Activated CD4-positive, alpha-beta T cell treated with anti-CD3 and anti-CD28 coated beads, Interleukin-10, Interleukin-2, amounts not matched to agents 100 ng/mL and 50 ng/mL, durations not matched to agents 16 hours and 8 hours (primary cell): ENCODE measurements at regions not wholly inside any gene's neighbourhood (a gene's known extent, or its start where the extent isn't known, plus 50 kb on each side); places are given as distances from the start of the nearest gene placed in this dataset.

Experiments
- DNase-seq: peaks from one replicate; pipeline ENCODE4 v3.0.0-alpha.2; 2020

DNA sequence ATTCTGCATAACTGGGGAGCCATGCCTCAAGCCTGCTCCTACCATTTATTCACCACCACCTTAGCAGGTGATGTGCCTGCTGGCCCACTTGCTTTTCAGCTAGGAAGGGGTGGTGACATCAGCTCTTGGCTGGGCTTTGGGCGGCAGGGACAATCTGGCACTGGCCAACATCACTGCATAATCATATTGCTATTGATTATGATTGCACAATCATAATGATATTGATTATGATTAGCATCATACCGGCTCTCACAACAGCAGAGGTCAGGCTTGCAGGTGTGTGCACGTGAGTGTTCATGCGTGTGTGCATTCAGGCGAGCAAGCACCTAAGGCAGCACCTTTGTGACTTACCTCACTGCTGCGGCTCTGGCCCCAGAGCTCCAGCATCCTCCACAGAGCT lies 273.8 kb downstream of the AJAP1 start:
- DNase-seq = no peak

DNA sequence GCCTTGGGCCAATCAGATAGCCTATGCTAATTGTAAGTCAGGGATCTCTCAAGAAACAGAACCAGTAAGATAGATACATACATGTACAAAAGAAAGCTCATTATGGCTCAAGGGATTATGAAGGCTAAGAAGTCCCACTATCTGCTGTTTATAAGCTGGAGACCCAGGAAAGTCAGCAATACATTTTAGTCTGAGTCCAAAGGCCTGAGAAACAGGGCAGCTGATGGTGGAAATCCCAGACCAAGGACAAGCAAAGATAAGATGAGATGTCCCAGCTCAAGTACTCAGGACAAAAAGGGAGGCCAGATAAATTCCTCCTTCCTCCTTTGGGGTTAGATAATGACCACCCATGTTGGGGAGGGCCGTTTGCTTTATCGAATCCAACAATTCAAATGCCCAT lies 269.9 kb downstream of the AJAP1 start:
- DNase-seq = no peak

DNA sequence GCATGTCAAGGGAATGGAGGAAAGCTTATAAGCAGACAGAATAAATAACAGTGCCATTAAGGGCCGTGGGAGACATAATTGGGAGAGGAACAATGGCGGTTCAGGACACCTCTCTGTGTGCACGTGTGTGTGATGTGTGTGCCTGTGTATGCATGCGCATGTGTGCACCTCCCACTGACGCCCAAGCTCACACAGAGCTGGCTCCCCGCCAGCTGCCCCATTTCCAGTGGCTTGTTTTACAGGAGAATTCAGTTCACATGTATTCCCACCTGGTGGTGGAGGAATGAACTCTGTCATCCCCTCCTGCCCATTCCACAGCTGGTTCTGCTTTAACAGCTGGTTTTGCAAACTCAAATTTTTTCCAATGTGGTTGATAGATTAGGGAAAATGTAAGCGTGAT lies 262.2 kb downstream of the AJAP1 start:
- DNase-seq = no peak

DNA sequence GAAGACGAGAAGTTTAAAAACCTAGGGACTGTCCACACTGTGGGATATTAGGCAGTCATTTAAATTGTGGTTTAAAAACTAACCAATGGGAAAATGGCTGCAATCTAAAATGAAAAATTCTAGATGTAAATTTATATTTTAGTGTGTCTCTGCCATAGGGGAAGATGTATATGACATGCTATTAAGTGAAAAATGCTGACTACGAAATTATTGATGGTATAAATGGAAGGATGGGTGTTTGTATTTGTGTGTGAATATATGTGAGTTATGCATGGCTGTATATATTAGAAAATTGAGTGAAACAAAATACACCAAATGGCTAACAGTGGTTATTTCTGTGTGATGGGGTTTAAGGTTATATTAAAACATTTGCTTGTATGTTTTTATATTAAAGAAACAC lies 260.7 kb downstream of the AJAP1 start:
- no peak for DNase-seq

DNA sequence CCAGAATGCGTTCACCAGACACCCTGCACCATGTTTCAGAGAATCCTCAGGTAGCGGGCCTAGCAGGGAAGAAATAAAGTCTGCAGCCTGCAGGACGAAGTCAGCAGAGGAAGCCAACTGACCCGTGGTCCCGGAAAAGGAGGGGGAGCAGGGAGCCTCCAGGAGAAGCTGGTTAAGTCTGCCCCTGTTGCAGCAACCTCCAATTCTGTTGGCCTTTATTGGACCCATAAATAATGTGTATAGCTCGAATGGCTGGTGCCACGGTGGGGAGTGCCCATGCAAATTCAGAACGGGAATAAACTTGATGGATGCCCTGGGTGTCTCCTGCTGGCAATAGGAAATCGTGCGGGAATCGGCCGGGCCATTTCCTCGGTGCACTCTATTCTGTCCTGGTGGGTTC lies 254.1 kb downstream of the AJAP1 start:
- DNase-seq = no peak

DNA sequence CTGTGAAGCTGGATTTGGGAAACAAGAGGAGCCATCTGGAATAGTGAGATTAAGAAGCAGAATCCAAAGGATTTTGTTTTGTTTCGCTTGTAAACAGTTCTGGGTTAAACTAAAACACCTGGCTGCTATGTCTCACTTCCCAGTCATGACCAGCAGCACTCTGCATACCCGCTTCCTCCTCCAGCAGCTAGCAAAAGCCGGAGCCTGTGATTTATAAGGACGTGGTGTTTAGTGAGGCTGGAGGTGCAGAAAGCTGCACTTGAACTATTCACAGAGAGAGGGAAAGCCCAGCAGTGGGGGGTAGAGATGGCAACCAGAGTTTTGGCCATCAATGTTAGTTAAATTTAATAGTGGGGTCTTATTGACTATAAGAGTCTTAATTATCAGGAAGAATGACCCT lies 240.2 kb downstream of the AJAP1 start:
- no peak for DNase-seq

DNA sequence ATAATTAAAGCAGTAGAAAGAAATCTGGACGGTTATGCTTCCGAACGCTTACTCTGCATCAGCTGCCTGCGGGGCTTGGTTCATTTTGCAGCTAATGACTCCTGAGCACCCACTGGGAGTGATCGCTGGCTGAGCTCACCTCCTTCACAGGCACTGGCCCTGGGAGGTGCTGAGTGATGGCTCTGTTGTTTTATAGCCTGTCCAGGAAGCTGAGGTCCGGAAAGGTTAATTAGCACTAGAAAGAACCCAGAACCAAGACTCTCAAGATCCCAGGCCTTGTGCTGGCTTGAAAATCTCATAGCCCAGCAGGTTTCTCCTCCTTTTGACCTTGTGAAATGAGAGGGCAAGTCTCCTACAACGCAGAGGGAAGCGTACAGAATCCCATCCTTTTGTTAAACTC lies 226.2 kb downstream of the AJAP1 start:
- DNase-seq = no peak

DNA sequence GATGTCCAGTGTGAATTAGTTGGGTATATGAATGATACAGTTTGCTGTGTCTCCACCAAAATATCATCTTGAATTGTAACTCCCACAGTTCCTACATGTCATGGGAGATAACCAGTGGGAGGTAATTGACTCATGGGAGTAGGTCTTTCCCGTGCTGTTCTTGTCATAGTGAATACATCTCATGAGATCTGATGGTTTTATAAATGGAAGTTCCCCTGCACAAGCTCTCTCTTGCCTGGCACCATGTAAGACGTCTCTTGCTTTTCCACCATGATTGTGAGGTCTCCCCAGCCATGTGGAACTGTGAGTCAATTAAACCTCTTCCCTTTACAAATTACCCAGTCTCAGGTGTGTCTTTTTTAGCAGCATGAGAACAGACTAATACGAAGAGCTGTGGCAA lies 223.0 kb downstream of the AJAP1 start:
- no peak for DNase-seq

DNA sequence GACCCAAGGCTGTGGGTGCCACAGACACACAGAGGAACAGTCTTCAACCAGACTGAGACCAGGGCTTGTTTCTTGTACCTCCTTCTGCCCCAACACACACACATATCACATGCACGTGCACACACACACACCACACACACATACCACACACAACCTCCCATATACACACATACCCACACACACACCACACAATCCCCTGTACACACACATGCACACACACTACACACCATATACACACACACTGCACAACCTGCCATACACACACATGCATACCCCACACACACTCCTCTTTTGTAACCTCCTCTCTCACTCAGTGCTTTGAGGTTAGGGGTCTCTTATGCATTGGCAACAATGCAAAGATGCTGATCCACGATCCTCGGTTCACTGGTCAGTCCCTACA lies 217.0 kb downstream of the AJAP1 start:
- DNase-seq = no peak

DNA sequence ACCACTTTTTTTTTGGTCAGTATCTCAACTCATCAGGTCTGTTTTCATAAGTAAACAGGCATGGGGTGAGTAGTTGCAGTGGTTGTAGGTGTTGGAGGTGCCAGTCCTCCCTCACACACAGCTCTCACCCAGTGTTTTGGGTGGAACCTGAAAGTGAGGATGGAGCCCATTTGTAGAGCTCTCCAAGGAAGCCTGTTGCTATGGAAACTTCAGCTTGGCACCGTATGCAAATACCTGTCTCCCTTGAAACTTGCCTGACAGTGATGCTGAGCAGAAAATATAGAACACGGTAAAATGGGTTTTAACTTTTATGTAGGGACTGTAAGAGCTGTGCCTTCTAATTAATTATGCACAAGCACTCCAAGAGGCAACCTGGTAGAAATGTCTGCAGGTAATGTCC lies 214.1 kb downstream of the AJAP1 start:
- no peak for DNase-seq

DNA sequence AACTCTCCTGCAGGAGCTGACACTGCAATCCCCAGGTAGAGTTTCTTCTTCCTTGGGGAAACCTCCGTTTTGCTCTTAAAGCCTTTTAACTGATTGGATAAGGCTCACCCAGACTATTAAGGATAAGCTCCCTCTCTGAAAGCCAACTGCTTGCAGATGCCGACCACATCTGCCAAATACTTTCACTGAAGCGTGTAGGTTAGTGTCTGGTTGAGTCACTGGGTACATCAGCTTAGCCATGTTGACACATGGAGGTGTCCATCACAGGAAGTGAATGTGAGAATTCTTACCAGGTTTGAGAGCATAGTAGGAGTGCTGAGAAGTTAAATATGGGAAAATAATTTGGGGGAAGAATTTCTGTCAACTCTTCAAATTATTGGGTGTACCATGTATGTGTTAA lies 202.0 kb downstream of the AJAP1 start:
- DNase-seq = no peak

DNA sequence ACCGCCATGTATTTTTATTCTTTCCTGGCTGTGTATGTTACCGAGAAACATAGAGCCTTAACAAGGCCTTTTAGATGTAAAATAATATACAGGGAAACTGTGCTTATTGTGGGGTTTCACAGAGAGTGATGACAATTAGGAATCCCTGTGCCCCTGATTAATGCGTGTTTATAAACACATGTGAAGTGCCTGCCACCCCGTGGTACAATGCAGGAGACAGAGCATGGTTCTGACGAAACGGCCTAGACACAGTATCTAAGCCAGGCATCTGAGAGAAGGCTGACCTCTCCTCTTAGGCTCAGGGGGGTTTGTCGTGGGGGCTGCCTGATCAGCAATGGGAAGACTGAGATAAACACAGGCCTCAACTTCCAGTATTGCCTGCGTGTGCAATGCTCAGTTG lies 200.0 kb downstream of the AJAP1 start:
- no peak for DNase-seq

DNA sequence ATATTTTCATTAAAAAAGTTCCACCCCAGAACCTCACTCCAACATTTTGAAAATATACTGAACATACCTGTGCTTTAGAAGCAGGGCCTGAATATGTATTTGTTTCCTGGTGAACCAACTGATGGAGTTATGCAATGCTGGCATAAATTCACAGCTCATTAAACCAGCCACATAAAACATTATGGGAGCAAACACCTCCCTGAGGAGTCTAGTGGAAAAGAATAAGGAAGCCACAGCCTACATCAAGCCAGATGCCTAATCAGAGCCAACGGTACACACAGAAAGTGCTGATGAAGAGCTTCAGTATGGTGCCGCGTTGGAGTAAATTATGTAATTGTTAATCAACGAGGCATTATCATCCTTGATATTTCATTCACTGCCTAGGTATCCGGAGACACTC lies 199.5 kb downstream of the AJAP1 start:
- DNase-seq = no peak

DNA sequence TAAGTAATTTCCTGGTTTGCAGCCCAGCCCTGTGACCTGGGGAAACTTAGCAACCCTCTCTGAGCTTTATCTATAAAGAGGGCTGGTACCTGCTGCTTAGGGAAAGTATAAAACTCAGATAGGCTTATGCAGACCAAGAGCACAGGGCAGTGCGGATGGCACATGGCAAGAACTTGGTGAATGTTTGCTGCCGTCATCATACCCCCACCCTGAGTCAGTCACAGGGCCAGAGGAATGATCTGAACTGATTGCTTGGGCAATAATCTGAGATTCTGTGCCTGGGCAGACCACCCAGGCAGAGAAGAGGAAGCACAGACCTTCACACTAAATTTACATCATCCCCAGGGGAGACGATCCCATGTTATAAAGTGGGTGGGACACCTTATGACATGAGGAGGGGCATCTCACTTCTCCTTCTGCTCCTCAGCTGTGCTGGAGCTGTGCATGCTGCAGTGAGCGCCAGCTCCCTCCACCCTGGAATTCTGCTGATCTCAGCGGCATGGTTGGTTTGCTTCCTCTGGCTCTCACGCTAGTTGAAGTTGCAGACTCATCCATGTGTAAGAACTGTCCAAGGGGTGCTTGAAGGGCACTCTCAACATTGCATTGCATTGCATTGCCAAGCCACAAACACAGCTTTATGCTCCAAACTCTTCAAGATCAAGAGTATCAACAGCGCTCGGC lies 197.1 kb downstream of the AJAP1 start:
- no peak for DNase-seq

DNA sequence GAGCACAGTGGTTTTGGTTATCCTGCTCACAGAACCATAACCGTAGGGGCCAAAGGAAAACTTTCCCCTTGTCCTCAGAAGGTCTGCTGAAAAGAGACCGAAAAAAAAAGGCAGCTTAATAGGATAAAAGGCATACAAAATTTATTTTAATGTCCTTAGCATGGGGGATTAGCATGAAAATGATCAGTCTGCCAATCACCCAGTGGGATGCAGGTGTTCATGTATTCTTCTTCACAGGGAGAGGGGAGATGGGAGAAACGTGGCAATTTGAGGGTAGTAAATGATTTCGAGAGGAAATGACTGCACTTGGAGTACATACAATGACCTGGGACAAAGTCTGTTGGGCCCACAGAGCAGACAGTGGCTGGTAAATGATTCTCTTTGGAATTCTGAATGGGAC lies 194.0 kb downstream of the AJAP1 start:
- DNase-seq = no peak

DNA sequence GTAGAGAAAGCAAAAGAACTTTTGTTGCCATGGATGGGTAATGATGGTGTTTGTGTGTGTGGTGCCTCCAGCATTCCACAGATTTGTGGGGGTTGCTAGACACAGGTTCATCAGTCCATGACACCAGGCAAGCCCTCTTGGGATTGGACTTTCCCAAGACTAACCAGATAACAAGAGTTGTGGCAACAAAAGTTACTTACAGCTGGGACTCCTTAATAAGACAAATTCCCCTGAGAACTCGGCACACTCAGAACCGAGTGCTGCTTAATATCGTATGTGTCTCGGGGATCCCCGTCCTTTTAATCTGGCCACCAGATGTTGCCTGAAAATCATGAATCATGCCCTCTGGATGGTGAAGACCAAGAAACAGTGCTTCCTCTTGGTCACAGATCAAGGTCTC lies 193.3 kb downstream of the AJAP1 start:
- no peak for DNase-seq
